GM23248 (cell line): ENCODE measurements at regions not wholly inside any gene's neighbourhood (a gene's known extent, or its start where the extent isn't known, plus 50 kb on each side); places are given as distances from the start of the nearest gene placed in this dataset.

Source experiments
- EZH2 ChIP-seq: fragments of 200-600 bp; sonication (generic); IDR thresholded peaks from 2 replicates; pipeline ENCODE4 v1.6.1; 2018; ENCODE audit warnings: antibody characterized with exemption, mild to moderate bottlenecking; ENCODE audit not compliant: insufficient read depth, poor library complexity, severe bottlenecking
- EZH2phosphoT487 ChIP-seq: fragments of 200-600 bp; sonication (generic); IDR thresholded peaks from 2 replicates; pipeline ENCODE4 v1.6.1; 2018; ENCODE audit warnings: antibody characterized with exemption, moderate library complexity, mild to moderate bottlenecking, low read depth; ENCODE audit not compliant: insufficient read depth

DNA sequence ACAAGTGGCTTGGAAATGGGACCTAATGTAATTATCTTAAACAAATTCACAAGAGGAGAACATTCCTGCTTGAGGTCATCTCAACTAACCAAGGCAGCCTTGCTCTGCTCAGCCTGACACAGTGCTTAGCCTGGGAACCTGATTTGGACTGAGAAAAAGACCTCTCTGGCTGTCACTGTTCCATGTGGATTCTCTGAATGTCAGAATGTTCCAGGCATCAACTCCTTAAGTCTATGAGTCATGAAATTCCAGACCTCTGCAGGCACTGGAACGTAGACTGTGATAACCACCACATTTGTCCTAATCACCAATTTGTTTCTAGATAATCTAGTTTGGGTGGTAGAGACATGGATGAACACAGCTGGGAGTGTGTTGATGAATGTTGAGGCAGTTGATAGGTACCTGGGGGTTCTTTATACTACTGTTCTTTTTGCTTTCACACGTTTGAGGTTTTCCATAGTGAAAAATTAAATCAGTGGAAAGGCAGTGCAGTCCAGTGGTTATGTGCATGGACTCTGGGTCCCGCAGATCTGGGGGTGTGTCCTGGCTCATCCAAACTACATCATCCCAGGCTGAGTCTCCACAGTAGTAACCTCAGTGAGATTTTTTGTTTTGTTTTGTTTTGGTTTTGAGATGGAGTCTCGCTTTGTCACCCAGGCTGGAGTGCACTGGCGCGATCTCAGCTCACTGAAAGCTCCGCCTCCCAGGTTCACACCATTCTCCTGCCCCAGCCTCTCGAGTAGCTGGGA lies 269.6 kb downstream of the MN1 start:
- TF ChIP-seq EZH2: no peak
- TF ChIP-seq EZH2phosphoT487: no peak
